Muscle layer of duodenum (tissue), 2 donors: ENCODE measurements at regions not wholly inside any gene's neighbourhood (a gene's known extent, or its start where the extent isn't known, plus 50 kb on each side); places are given as distances from the start of the nearest gene placed in this dataset.

Experiments used
- H3K27ac ChIP-seq: one replicate; pipeline ENCODE4 v1.7.0; 2013; ENCODE audit warnings: mild to moderate bottlenecking, low read length
- H3K27me3 ChIP-seq: one replicate; pipeline ENCODE4 v1.7.0; 2013; ENCODE audit warnings: low read depth, mild to moderate bottlenecking, control low read depth, low read length
- H3K36me3 ChIP-seq, 2 donors: one replicate each; pipeline ENCODE4 v1.7.0; 2013; ENCODE audit warnings: low read length in 2 of 2, control low read depth in 1 of 2, mild to moderate bottlenecking in 1 of 2; ENCODE audit not compliant: insufficient read depth in 2 of 2, control insufficient read depth in 1 of 2
- H3K4me1 ChIP-seq, 2 donors: one replicate each; pipeline ENCODE4 v1.7.0; 2013; ENCODE audit warnings: low read length in 2 of 2, mild to moderate bottlenecking in 2 of 2, control low read depth in 1 of 2, moderate library complexity in 1 of 2; ENCODE audit not compliant: insufficient read depth in 2 of 2, control insufficient read depth in 1 of 2
- H3K4me3 ChIP-seq, 2 donors: one replicate each; pipeline ENCODE4 v1.7.0; 2013; ENCODE audit warnings: low read length in 2 of 2, low read depth in 1 of 2, mild to moderate bottlenecking in 1 of 2
- H3K9me3 ChIP-seq, 2 donors: one replicate each; pipeline ENCODE4 v1.7.0; 2013; ENCODE audit warnings: low read length in 2 of 2, control low read depth in 1 of 2, mild to moderate bottlenecking in 1 of 2; ENCODE audit not compliant: control insufficient read depth in 1 of 2
- donor health status: healthy.

DNA sequence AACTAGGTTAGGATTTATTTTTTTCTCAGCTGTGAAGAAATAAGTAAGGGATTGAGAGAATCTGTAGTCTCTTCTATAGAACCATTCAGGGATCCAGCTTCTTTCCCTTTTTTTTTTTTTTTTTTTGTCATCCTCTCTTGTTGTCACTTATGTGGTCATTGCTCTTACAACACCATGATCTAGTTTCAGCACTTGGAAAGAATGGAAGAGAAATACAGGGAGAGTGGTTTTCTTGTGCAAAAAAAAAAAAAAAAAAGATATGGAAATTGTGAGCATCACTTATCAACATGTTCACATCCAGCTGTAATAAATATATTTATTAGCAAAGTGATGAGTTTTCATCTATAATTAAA is 599.3 kb downstream of the SLC6A15 start:
- no peaks in the 10 kb centered on the region for H3K9me3 ChIP-seq
- no peak overlapping the region for H3K4me3 ChIP-seq
- no peaks in the 10 kb centered on the region for H3K4me1 ChIP-seq
- H3K36me3 ChIP-seq = no peaks in the 10 kb centered on the region
- no peaks in the 10 kb centered on the region for H3K27me3 ChIP-seq
- H3K27ac ChIP-seq = no peak overlapping the region

DNA sequence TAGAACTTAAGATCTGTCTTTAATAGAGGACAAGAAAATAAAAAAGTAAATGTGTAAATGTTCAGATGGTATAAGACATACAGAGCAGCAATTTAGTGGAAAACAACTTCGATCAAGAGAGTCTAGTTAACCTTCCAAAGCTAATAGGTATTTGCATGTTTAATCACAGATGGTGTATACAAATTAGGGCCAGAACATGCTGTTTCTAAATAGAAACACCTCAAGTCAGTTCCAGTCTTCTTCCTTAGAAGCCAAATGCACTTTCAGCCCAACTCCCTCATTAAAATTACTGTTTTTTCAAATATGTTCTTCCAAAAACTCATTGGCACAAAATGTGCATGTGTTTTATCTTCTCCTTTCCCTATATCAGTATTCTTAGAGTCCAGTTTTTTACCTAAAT is 604.4 kb downstream of the SLC6A15 start:
- Histone ChIP-seq H3K27me3 (no peaks in the 10 kb centered on the region), H3K9me3 (no peaks in the 10 kb centered on the region), H3K36me3 (no peaks in the 10 kb centered on the region), H3K4me1 (no peaks in the 10 kb centered on the region), H3K27ac (no peak overlapping the region), H3K4me3 (no peak overlapping the region)

DNA sequence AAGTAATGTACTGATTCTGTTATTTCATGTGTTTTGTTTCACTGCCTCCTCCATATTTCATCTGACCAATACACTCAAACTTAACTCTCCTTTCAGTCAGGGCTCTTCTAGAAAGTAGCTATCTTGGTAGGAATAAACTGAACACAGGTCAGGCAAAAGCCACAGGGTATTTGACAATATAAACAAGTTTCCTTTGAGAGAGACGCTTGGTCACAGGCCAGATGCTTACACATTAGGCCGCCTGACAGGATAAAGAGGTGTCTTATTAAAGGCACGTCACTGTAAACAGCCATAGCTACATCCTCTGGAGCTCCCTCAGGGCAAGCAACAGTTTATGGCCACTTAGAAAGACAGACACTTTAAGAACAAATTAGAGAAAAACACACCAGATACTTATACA is 607.5 kb downstream of the SLC6A15 start:
- Histone ChIP-seq H3K9me3 (no peaks in the 10 kb centered on the region), H3K4me3 (no peak overlapping the region), H3K27ac (no peak overlapping the region), H3K4me1 (no peaks in the 10 kb centered on the region), H3K27me3 (no peaks in the 10 kb centered on the region), H3K36me3 (no peaks in the 10 kb centered on the region)

DNA sequence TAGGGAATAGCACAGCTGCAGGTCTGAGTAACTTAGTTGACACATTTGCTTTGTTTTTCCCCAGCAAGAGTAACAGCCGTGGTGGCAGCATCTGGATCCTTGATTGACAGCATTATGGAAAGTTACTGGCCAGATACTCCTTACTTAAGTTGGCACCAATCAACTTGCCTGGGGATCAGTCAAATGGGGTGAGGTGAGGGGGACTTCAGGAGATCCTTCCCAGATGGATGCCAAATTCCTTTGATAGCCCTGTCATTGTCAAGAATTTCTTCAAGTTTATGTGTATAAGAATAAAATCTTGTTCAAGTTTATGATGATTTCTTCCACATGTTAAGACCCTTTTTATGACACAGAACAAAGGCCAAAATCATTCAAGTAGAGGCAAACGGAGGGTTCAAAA is 618.4 kb downstream of the SLC6A15 start:
- Histone ChIP-seq H3K4me3 (no peak overlapping the region), H3K9me3 (peaks cover 3 to 6% of the 10 kb centered on the region in 2 donors), H3K27me3 (no peaks in the 10 kb centered on the region), H3K4me1 (no peaks in the 10 kb centered on the region), H3K27ac (no peak overlapping the region), H3K36me3 (no peaks in the 10 kb centered on the region)

DNA sequence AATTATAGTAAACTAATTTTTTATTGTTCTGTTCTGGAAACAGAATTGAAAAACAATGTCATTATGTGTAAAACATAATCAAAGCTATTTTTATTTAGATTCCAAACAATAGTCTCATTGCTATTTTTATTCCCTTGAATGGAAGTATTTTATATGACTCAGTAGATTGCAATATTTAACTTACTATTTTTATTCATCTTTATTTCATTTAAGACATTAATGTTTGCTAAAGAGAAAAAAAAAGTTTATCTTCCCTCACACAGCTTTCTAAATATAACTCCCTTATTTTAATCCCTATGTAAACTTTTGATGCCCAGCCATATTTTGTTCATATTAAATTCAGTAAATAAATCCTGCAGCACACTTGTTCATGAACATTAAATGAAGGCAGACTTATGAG is 622.4 kb downstream of the SLC6A15 start:
- Histone ChIP-seq H3K36me3 (no peaks in the 10 kb centered on the region), H3K27me3 (no peaks in the 10 kb centered on the region), H3K4me1 (no peaks in the 10 kb centered on the region), H3K4me3 (no peak overlapping the region), H3K9me3 (no peaks in the 10 kb centered on the region), H3K27ac (no peak overlapping the region)

DNA sequence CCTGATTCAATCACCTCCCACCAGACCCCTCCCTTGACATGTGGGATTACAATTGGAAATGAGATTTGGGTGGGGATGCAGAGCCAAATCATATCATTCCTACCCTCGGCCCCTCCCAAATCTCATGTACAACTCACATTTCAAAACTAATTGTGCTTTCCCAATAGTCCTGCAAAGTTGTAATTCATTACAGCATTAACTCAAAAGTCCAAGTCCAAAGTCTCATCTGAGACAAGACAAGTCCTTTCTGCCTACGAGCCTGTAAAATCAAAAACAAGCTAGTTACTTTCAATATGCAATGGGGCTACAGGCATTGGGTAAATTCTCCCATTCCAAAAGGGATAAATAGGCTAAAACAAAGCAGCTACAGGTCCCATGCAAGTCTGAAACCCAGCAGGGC is 634.6 kb downstream of the SLC6A15 start:
- H3K4me1 ChIP-seq = no peaks in the 10 kb centered on the region
- no peaks in the 10 kb centered on the region for H3K27me3 ChIP-seq
- H3K4me3 ChIP-seq = no peak overlapping the region
- H3K27ac ChIP-seq = no peak overlapping the region
- peaks cover 0 to 8% of the 10 kb centered on the region in 2 donors for H3K9me3 ChIP-seq
- no peaks in the 10 kb centered on the region for H3K36me3 ChIP-seq

DNA sequence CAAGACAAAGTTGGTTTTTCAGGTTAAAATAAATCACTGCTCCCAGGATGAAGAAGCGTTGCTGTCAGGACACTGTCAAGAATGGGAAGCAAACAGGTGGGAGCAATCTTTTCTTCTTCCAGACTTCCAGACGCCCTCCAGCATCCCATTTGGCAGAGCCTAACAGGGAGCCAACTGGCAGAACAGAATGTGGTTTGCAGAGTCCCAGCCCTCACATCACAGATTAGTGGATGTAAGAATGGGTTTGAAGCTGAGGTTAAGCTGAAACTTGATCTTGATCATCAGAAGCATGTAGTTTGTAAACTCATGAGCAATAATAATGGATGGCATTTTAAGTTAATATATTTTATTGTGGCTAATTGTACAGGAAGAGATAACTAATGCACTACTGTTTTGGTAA is 636.4 kb downstream of the SLC6A15 start:
- Histone ChIP-seq H3K27ac (no peak overlapping the region), H3K36me3 (no peaks in the 10 kb centered on the region), H3K27me3 (no peaks in the 10 kb centered on the region), H3K4me1 (no peaks in the 10 kb centered on the region), H3K4me3 (no peak overlapping the region), H3K9me3 (peaks cover 0 to 8% of the 10 kb centered on the region in 2 donors)

DNA sequence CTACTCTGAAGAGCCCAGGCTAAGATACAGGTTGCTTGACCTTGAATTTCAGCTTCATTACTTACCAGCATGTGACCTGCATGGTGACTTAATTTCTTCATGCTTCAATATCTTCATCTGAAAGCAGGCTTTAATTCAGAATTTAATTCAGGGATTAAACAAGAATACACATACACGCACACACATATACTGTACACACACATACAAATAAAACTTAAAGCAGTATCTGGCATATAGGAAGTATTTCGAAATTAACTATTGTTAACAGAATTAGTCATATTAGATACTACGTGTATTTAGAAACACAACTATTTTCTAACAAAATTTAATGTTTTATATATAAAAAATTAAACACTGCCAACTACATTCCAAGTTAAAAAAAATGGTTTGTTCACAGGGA is 640.3 kb downstream of the SLC6A15 start:
- Histone ChIP-seq H3K27ac (no peak overlapping the region), H3K36me3 (no peaks in the 10 kb centered on the region), H3K4me1 (no peaks in the 10 kb centered on the region), H3K27me3 (no peaks in the 10 kb centered on the region), H3K4me3 (no peak overlapping the region), H3K9me3 (no peaks in the 10 kb centered on the region)

DNA sequence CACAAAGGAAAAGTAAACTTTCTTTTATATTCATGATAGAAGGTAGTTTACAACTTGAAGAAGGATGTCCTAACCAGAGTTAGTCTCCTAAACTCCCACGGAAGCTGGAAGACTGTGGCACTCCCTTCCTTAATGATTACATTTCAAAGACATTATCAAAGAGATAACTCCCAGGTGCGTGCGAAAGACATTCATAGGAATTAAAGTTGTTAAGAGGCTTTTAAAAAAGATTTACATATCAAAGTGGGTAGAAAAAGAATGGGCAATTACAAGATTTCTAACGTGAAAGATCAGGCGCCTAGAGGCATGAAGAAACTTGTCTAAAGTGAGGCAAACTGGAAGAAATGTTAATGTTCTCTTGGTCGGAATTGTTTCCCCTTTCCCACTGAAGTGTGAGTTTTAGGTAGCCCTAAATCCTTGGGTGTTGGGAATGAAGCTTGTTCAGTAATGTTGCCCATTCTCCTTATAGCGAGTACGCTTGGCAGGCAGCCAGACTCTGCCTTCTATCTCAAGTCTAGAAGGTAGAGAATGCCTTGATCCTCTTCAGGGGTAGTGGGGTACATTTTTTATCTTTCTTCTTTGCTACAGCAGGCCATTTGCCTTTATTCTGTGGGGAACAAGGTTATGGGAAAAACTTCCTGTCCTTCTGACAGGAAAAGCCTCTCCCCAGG is 642.0 kb downstream of the SLC6A15 start:
- Histone ChIP-seq H3K9me3 (no peaks in the 10 kb centered on the region), H3K27ac (no peak overlapping the region), H3K4me3 (no peak overlapping the region), H3K27me3 (no peaks in the 10 kb centered on the region), H3K4me1 (no peaks in the 10 kb centered on the region), H3K36me3 (no peaks in the 10 kb centered on the region)

DNA sequence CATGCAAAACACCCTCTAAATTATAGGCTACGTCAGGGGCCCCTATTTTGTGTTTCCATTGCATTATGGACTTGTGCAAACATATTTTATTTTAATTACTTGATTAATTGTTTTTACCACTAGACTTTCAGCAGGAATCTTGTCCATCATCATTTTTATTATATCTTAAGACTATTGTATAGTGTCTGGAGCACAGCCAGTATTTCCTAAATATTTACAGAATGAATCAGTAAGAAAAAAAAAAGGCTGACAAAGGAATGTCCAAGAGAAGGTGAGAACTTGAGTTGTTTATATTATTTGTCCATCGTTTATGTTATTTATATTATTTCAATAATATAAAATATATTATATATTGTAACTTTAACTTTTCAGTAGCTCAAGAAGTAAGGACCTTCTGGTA is 664.7 kb downstream of the SLC6A15 start:
- Histone ChIP-seq H3K9me3 (peaks cover 0 to 2% of the 10 kb centered on the region in 2 donors), H3K36me3 (no peaks in the 10 kb centered on the region), H3K4me3 (no peak overlapping the region), H3K4me1 (no peaks in the 10 kb centered on the region), H3K27ac (no peak overlapping the region), H3K27me3 (no peaks in the 10 kb centered on the region)

DNA sequence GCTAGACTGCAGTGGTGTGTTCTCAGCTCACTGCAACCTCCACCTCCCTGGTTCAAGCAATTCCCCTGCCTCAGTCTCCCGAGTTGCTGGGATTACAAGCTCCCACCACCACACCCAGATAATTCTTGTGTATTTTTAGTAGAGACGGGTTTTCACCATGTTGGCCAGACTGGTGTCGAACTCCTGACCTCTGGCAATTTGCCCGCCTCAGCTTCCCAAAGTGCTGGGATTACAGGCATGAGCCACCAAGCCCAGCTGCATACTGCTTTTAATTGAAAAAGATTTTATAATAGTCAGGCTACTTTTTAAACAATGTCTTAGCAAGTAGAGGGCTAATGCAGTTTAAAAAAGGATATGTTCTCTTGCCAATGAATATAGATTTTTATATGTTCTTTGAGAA is 668.9 kb downstream of the SLC6A15 start:
- H3K27ac ChIP-seq = no peak overlapping the region
- H3K4me3 ChIP-seq = no peak overlapping the region
- H3K27me3 ChIP-seq = no peaks in the 10 kb centered on the region
- H3K9me3 ChIP-seq = no peaks in the 10 kb centered on the region
- H3K4me1 ChIP-seq = no peaks in the 10 kb centered on the region
- H3K36me3 ChIP-seq = no peaks in the 10 kb centered on the region

DNA sequence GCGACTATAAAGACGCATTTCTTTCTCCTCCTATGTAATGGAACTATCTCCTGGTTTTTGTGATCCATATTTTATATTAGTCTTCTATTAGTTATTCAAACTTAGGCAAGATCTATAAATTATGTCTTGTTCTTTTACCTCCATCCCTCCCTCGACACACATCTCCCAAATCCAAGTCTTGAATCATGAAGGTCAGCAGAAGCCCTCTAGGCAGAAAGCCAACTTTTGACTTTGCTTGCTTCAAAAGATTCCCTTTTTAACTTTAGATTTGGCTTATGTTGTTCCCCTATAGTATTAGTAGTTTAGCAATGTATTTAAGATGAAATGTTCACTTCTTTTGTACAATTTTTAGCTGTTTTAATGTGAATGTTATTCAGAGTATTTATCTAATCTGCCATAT is 689.8 kb downstream of the SLC6A15 start:
- Histone ChIP-seq H3K27ac (no peak overlapping the region), H3K4me3 (no peak overlapping the region), H3K36me3 (no peaks in the 10 kb centered on the region), H3K27me3 (no peaks in the 10 kb centered on the region), H3K9me3 (no peaks in the 10 kb centered on the region), H3K4me1 (no peaks in the 10 kb centered on the region)
